H9 (cell line): ENCODE measurements at regions not wholly inside any gene's neighbourhood (a gene's known extent, or its start where the extent isn't known, plus 50 kb on each side); places are given as distances from the start of the nearest gene placed in this dataset.

Source experiments
- DNase-seq: peaks from one replicate; pipeline ENCODE4 v3.0.0-alpha.2; 2017
- H2AFZ ChIP-seq: one replicate; pipeline ENCODE4 v1.6.1; 2013; ENCODE audit warnings: mild to moderate bottlenecking, low read length, control low read depth, moderate library complexity
- H2AK5ac ChIP-seq: 2 replicates; pipeline ENCODE4 v1.6.1; 2013; ENCODE audit warnings: low read length, control low read depth, mixed read lengths; ENCODE audit not compliant: insufficient read length
- H2BK120ac ChIP-seq: one replicate; pipeline ENCODE4 v1.6.1; 2013; ENCODE audit warnings: low read depth, mild to moderate bottlenecking, low read length, control low read depth, inconsistent platforms; ENCODE audit not compliant: poor library complexity, severe bottlenecking
- H2BK12ac ChIP-seq: 2 replicates; pipeline ENCODE4 v1.6.1; 2013; ENCODE audit warnings: low read length, control low read depth, mixed read lengths, low read depth; ENCODE audit not compliant: insufficient read length
- H2BK15ac ChIP-seq: 2 replicates; pipeline ENCODE4 v1.6.1; 2013; ENCODE audit warnings: low read depth, low read length, control low read depth
- H2BK20ac ChIP-seq: one replicate; pipeline ENCODE4 v1.6.1; 2013; ENCODE audit warnings: low read depth, mild to moderate bottlenecking, low read length, control low read depth, inconsistent platforms; ENCODE audit not compliant: poor library complexity, severe bottlenecking
- H2BK5ac ChIP-seq: 2 replicates; pipeline ENCODE4 v1.6.1; 2013; ENCODE audit warnings: low read length, control low read depth, mixed read lengths; ENCODE audit not compliant: insufficient read length
- H3K14ac ChIP-seq: 2 replicates; pipeline ENCODE4 v1.6.1; 2013; ENCODE audit warnings: low read length, control low read depth; ENCODE audit not compliant: insufficient read depth
- H3K18ac ChIP-seq: 2 replicates; pipeline ENCODE4 v1.6.1; 2013; ENCODE audit warnings: low read depth, mild to moderate bottlenecking, mixed read lengths, low read length, control low read depth; ENCODE audit not compliant: insufficient read length
- H3K23ac ChIP-seq: 2 replicates; pipeline ENCODE4 v1.6.1; 2013; ENCODE audit warnings: low read length, control low read depth, mixed read lengths, low read depth; ENCODE audit not compliant: insufficient read length
- H3K23me2 ChIP-seq: 2 replicates; pipeline ENCODE4 v1.6.1; 2013; ENCODE audit warnings: low read depth, mild to moderate bottlenecking, mixed read lengths, low read length, control low read depth; ENCODE audit not compliant: insufficient read length, poor library complexity, severe bottlenecking
- H3K27ac ChIP-seq: 2 replicates; pipeline ENCODE4 v1.5.1; 2013; ENCODE audit warnings: low read length, control low read depth, mixed read lengths, low read depth; ENCODE audit not compliant: insufficient read length
- H3K27me3 ChIP-seq: 2 replicates; pipeline ENCODE4 v1.6.1; 2013; ENCODE audit warnings: low read length, control low read depth, inconsistent platforms; ENCODE audit not compliant: insufficient read depth
- H3K4ac ChIP-seq: 2 replicates; pipeline ENCODE4 v1.6.1; 2013; ENCODE audit warnings: low read depth, mild to moderate bottlenecking, control low read depth, inconsistent platforms, low read length, moderate library complexity
- H3K4me1 ChIP-seq: 2 replicates; pipeline ENCODE4 v1.6.1; 2013; ENCODE audit warnings: low read length, control low read depth, inconsistent platforms; ENCODE audit not compliant: insufficient read depth
- H3K4me2 ChIP-seq: 2 replicates; pipeline ENCODE4 v1.6.1; 2013; ENCODE audit warnings: low read length, control low read depth, mixed read lengths; ENCODE audit not compliant: insufficient read length, insufficient read depth
- H3K56ac ChIP-seq: 2 replicates; pipeline ENCODE4 v1.6.1; 2013; ENCODE audit warnings: low read depth, mild to moderate bottlenecking, mixed read lengths, low read length, control low read depth; ENCODE audit not compliant: insufficient read length
- H3K79me1 ChIP-seq: 2 replicates; pipeline ENCODE4 v1.6.1; 2013; ENCODE audit warnings: low read depth, mild to moderate bottlenecking, moderate library complexity, low read length, control low read depth, inconsistent platforms; ENCODE audit not compliant: insufficient read depth, poor library complexity, severe bottlenecking
- H3K79me2 ChIP-seq: 2 replicates; pipeline ENCODE4 v1.6.1; 2013; ENCODE audit warnings: low read length, control low read depth, inconsistent platforms; ENCODE audit not compliant: insufficient read depth
- H3K9ac ChIP-seq: 2 replicates; pipeline ENCODE4 v1.6.1; 2013; ENCODE audit warnings: low read length, control low read depth, mixed read lengths; ENCODE audit not compliant: insufficient read length; ENCODE audit errors: extremely low read depth
- H3K9me3 ChIP-seq: one replicate; pipeline ENCODE4 v1.6.1; 2013; ENCODE audit warnings: low read depth, low read length, inconsistent platforms; ENCODE audit not compliant: control insufficient read depth
- H3T11ph ChIP-seq: one replicate; pipeline ENCODE4 v1.6.1; 2013; ENCODE audit warnings: mild to moderate bottlenecking, low read length, control low read depth, inconsistent platforms
- H4K20me1 ChIP-seq: one replicate; pipeline ENCODE4 v1.6.1; 2013; ENCODE audit not compliant: control insufficient read depth, insufficient read length, insufficient read depth
- H4K5ac ChIP-seq: 2 replicates; pipeline ENCODE4 v1.6.1; 2013; ENCODE audit warnings: low read depth, mild to moderate bottlenecking, mixed read lengths, low read length, control low read depth; ENCODE audit not compliant: insufficient read length
- H4K8ac ChIP-seq: replicated peaks from 2 replicates; pipeline ENCODE4 v1.6.1; 2013; ENCODE audit warnings: low read length, control low read depth, mixed read lengths, low read depth; ENCODE audit not compliant: insufficient read length
- H4K91ac ChIP-seq: 2 replicates; pipeline ENCODE4 v1.6.1; 2013; ENCODE audit warnings: low read depth, mild to moderate bottlenecking, moderate library complexity, mixed read lengths, low read length, control low read depth; ENCODE audit not compliant: insufficient read length
- H3K27ac Mint-ChIP-seq, 3 experiments: 2 replicates in 2 of 3; 3 replicates in 1 of 3; pipeline ENCODE4 v1.8.0; 2020 to 2021; ENCODE audit warnings: mixed read lengths in 3 of 3, mild to moderate bottlenecking in 1 of 3, moderate library complexity in 1 of 3
- H3K27me3 Mint-ChIP-seq: 2 replicates; pipeline ENCODE4 v1.8.0; 2021; ENCODE audit warnings: low read depth, mild to moderate bottlenecking, moderate library complexity, mixed read lengths
- H3K36me3 Mint-ChIP-seq, 3 experiments: 2 replicates in 2 of 3; 3 replicates in 1 of 3; pipeline ENCODE4 v1.8.0; 2020 to 2021; ENCODE audit warnings: low read depth in 3 of 3, mixed read lengths in 3 of 3; ENCODE audit not compliant: insufficient read depth in 1 of 3
- H3K4me1 Mint-ChIP-seq, 2 experiments: 2 replicates each; pipeline ENCODE4 v1.8.0; 2020; ENCODE audit warnings: mixed read lengths in 2 of 2
- H3K4me3 Mint-ChIP-seq, 2 experiments: 2 replicates in 1 of 2; 3 replicates in 1 of 2; pipeline ENCODE4 v1.8.0; 2020 to 2021; ENCODE audit warnings: mild to moderate bottlenecking in 2 of 2, mixed read lengths in 2 of 2, moderate library complexity in 1 of 2
- H3K9me3 Mint-ChIP-seq, 2 experiments: 2 replicates in 1 of 2; 3 replicates in 1 of 2; pipeline ENCODE4 v1.8.0; 2020; ENCODE audit warnings: mild to moderate bottlenecking in 2 of 2, mixed read lengths in 2 of 2, moderate library complexity in 1 of 2
- WGBS: extraction: QIAGEN DNeasy Blood & Tissue Kit; methylation state at CpG from one replicate; pipeline ENCODE4 v1.1.7; 2013; ENCODE audit warnings: missing lambda C conversion rate, low lambda C conversion rate, mixed read lengths; ENCODE audit not compliant: insufficient read length; ENCODE audit errors: extremely low coverage; 5-methylcytosine and 5-hydroxymethylcytosine counted together
- TF ChIP-seq, protein P1 (sequence below): fragments of 200-600 bp; sonication (generic); conservative IDR thresholded peaks from 3 replicates; pipeline ENCODE4 v1.8.0; 2021; ENCODE audit warnings: antibody characterized with exemption, mild to moderate bottlenecking

- H3K4me1 ChIP-seq = no peaks in the 10 kb centered on the region
- no peak overlapping the region for H4K8ac ChIP-seq
- H2BK120ac ChIP-seq = no peak overlapping the region
- H3K23me2 ChIP-seq = no peaks in the 10 kb centered on the region
- no CpG with 5 or more reads among the region's 5 CpGs for WGBS
- no peak overlapping the region for H2BK5ac ChIP-seq
- H3K79me2 ChIP-seq = no peaks in the 10 kb centered on the region
- no peaks in the 10 kb centered on the region for H3K27me3 ChIP-seq
- no peak overlapping the region for H3K4me3 Mint-ChIP-seq
- no peak overlapping the region for H3K23ac ChIP-seq
- H4K91ac ChIP-seq = no peak overlapping the region
- no peak overlapping the region for H2BK12ac ChIP-seq
- no peak overlapping the region for H4K5ac ChIP-seq
- no peak overlapping the region for H3K4ac ChIP-seq
- H4K20me1 ChIP-seq = no peaks in the 10 kb centered on the region
- H3K9ac ChIP-seq = no peak overlapping the region
- H3K9me3 ChIP-seq = no peaks in the 10 kb centered on the region
- no peak overlapping the region for H2AFZ ChIP-seq
- H3K36me3 Mint-ChIP-seq = no peaks in the 10 kb centered on the region
- no peak overlapping the region for H2AK5ac ChIP-seq
- no peak overlapping the region for H2BK20ac ChIP-seq
- no peak overlapping the region for H3K4me2 ChIP-seq
- H3K18ac ChIP-seq = no peak overlapping the region
- no peak overlapping the region for H2BK15ac ChIP-seq
- no peaks in the 10 kb centered on the region for H3K27me3 Mint-ChIP-seq
- no peak overlapping the region for H3K27ac Mint-ChIP-seq
- H3K27ac ChIP-seq = no peak overlapping the region
- no peak for DNase-seq
- no peaks in the 10 kb centered on the region for H3K4me1 Mint-ChIP-seq
- H3T11ph ChIP-seq = no peak overlapping the region
- TF ChIP-seq, protein P1, sequence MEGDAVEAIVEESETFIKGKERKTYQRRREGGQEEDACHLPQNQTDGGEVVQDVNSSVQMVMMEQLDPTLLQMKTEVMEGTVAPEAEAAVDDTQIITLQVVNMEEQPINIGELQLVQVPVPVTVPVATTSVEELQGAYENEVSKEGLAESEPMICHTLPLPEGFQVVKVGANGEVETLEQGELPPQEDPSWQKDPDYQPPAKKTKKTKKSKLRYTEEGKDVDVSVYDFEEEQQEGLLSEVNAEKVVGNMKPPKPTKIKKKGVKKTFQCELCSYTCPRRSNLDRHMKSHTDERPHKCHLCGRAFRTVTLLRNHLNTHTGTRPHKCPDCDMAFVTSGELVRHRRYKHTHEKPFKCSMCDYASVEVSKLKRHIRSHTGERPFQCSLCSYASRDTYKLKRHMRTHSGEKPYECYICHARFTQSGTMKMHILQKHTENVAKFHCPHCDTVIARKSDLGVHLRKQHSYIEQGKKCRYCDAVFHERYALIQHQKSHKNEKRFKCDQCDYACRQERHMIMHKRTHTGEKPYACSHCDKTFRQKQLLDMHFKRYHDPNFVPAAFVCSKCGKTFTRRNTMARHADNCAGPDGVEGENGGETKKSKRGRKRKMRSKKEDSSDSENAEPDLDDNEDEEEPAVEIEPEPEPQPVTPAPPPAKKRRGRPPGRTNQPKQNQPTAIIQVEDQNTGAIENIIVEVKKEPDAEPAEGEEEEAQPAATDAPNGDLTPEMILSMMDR = no peak
- H3K9me3 Mint-ChIP-seq = no peaks in the 10 kb centered on the region
- H3K79me1 ChIP-seq = no peaks in the 10 kb centered on the region
- H3K56ac ChIP-seq = no peak overlapping the region
- no peak overlapping the region for H3K14ac ChIP-seq
Measured at GRCh38 chr6:141719476-141719875, 413.2 kb upstream of the GJE1 start.
